H1 (cell line): ENCODE measurements at regions not wholly inside any gene's neighbourhood (a gene's known extent, or its start where the extent isn't known, plus 50 kb on each side); places are given as distances from the start of the nearest gene placed in this dataset.

Source experiments
- CTCF ChIA-PET: fragments of 300-600 bp; sonication (Branson Sonifier 250); formaldehyde crosslinking; loops from one replicate; lab custom pipeline; 2021; ENCODE audit not compliant: partially characterized antibody; lab: Charles Lee
- POLR2A ChIA-PET: fragments of 300-600 bp; sonication (Branson Sonifier 250); formaldehyde crosslinking; loops from one replicate; lab custom pipeline; 2021; ENCODE audit warnings: inconsistent platforms; ENCODE audit not compliant: partially characterized antibody; lab: Charles Lee
- DNase-seq, 2 experiments: peaks; one replicate each; pipeline versions ENCODE4 v3.0.0 to v3.0.0-alpha.2; 2010 to 2022; ENCODE audit warnings: low spot score in 2 of 2, low read depth in 1 of 2, mixed read lengths in 1 of 2
- FAIRE-seq: peaks from 2 replicates; lab custom pipeline; 2011; peaks lifted over from hg19 to GRCh38; lab: Jason Lieb, UNC
- H2AFZ ChIP-seq: 2 replicates; pipeline ENCODE4 v1.8.1; 2012; ENCODE audit warnings: low read length, inconsistent platforms
- H2AK5ac ChIP-seq: 2 replicates; pipeline ENCODE4 v1.6.1; 2013; ENCODE audit warnings: low read depth, low read length
- H2BK120ac ChIP-seq: replicated peaks from 2 replicates; pipeline ENCODE3; 2013; ENCODE audit warnings: low read depth, low read length, inconsistent platforms
- H2BK12ac ChIP-seq: 2 replicates; pipeline ENCODE4 v1.6.1; 2013; ENCODE audit warnings: low read depth, low read length
- H2BK15ac ChIP-seq: 2 replicates; pipeline ENCODE4 v1.6.1; 2013; ENCODE audit warnings: low read length
- H2BK20ac ChIP-seq: 2 replicates; pipeline ENCODE4 v1.6.1; 2013; ENCODE audit warnings: low read length
- H2BK5ac ChIP-seq: 2 replicates; pipeline ENCODE4 v1.6.1; 2013; ENCODE audit warnings: low read depth, low read length
- H3K14ac ChIP-seq: 2 replicates; pipeline ENCODE4 v1.6.1; 2013; ENCODE audit warnings: inconsistent platforms; ENCODE audit not compliant: insufficient read length
- H3K18ac ChIP-seq: 2 replicates; pipeline ENCODE4 v1.6.1; 2013; ENCODE audit warnings: low read length; ENCODE audit errors: extremely low read depth
- H3K23ac ChIP-seq: 2 replicates; pipeline ENCODE4 v1.6.1; 2013; ENCODE audit warnings: inconsistent platforms; ENCODE audit not compliant: insufficient read length
- H3K23me2 ChIP-seq: 2 replicates; pipeline ENCODE4 v1.6.1; 2013; ENCODE audit warnings: low read depth, low read length
- H3K27ac ChIP-seq: 2 replicates; pipeline ENCODE4 v1.6.1; 2011; ENCODE audit warnings: low read depth, low read length, inconsistent platforms
- H3K27me3 ChIP-seq, 4 experiments: replicated peaks in 1 of 4; 1 replicate in 1 of 4; 2 replicates in 3 of 4; pipeline versions ENCODE4 v1.6.1 to v1.8.1; 2011 to 2013; ENCODE audit warnings: low read length in 3 of 4, mild to moderate bottlenecking in 3 of 4, inconsistent platforms in 2 of 4, mixed read lengths in 2 of 4, moderate library complexity in 1 of 4; ENCODE audit not compliant: control insufficient read depth in 3 of 4, insufficient read depth in 3 of 4; ENCODE audit errors: extremely low read depth in 1 of 4
- H3K36me3 ChIP-seq, 4 experiments: 2 replicates each; pipeline versions ENCODE4 v1.6.1 to v1.8.1; 2011 to 2013; ENCODE audit warnings: mild to moderate bottlenecking in 4 of 4, low read length in 3 of 4, moderate library complexity in 2 of 4, control low read depth in 1 of 4, inconsistent platforms in 1 of 4; ENCODE audit not compliant: insufficient read depth in 4 of 4, control insufficient read depth in 2 of 4
- H3K4ac ChIP-seq: replicated peaks from 2 replicates; pipeline ENCODE3; 2013; ENCODE audit warnings: low read length, low read depth, mixed read lengths, inconsistent platforms; ENCODE audit not compliant: insufficient read length
- H3K4me1 ChIP-seq, 4 experiments: replicated peaks in 1 of 4; 1 replicate in 1 of 4; 2 replicates in 3 of 4; pipeline versions ENCODE4 v1.6.1 to v1.8.1; 2011 to 2013; ENCODE audit warnings: low read length in 3 of 4, inconsistent platforms in 2 of 4, mixed read lengths in 1 of 4; ENCODE audit not compliant: insufficient read depth in 4 of 4, control insufficient read depth in 3 of 4
- H3K4me2 ChIP-seq, 2 experiments: 2 replicates each; pipeline versions ENCODE4 v1.6.1 to v1.8.1; 2011 to 2013; ENCODE audit warnings: low read depth in 2 of 2, low read length in 2 of 2, control low read depth in 1 of 2, inconsistent platforms in 1 of 2, mild to moderate bottlenecking in 1 of 2; ENCODE audit not compliant: insufficient read depth in 1 of 2
- H3K4me3 ChIP-seq, 4 experiments: fragments of 200-600, 300-600 bp in 1 of 4; sonication (generic), shearing (Covaris generic), sonication (Bioruptor Twin) in 1 of 4; 2 replicates each; pipeline versions ENCODE4 v1.5.1 to v1.8.1; 2011 to 2016; ENCODE audit warnings: low read length in 4 of 4, low read depth in 3 of 4, control low read depth in 2 of 4, inconsistent platforms in 2 of 4, mild to moderate bottlenecking in 2 of 4, mixed read lengths in 1 of 4, moderate library complexity in 1 of 4; ENCODE audit not compliant: insufficient read depth in 2 of 4; ENCODE audit errors: extremely low read depth in 1 of 4
- H3K56ac ChIP-seq: replicated peaks from 2 replicates; pipeline ENCODE3; 2013; ENCODE audit warnings: low read depth, mild to moderate bottlenecking, mixed read lengths, low read length, inconsistent platforms; ENCODE audit not compliant: insufficient read length
- H3K79me1 ChIP-seq: 2 replicates; pipeline ENCODE4 v1.6.1; 2013; ENCODE audit warnings: low read depth, low read length, control low read depth
- H3K79me2 ChIP-seq, 2 experiments: 2 replicates each; pipeline versions ENCODE4 v1.6.1 to v1.8.1; 2012 to 2013; ENCODE audit warnings: low read length in 2 of 2, mild to moderate bottlenecking in 2 of 2, inconsistent platforms in 1 of 2; ENCODE audit not compliant: insufficient read depth in 2 of 2, control insufficient read depth in 1 of 2
- H3K9ac ChIP-seq, 4 experiments: replicated peaks in 1 of 4; 1 replicate in 1 of 4; 2 replicates in 3 of 4; pipeline versions ENCODE4 v1.6.1 to v1.8.1; 2011 to 2013; ENCODE audit warnings: low read depth in 3 of 4, low read length in 3 of 4, control low read depth in 2 of 4, mild to moderate bottlenecking in 2 of 4, moderate library complexity in 2 of 4, inconsistent platforms in 1 of 4; ENCODE audit errors: extremely low read depth in 1 of 4
- H3K9me3 ChIP-seq, 2 experiments: 2 replicates each; pipeline versions ENCODE4 v1.6.1 to v1.8.1; 2012 to 2013; ENCODE audit warnings: mild to moderate bottlenecking in 2 of 2, moderate library complexity in 2 of 2, control low read depth in 1 of 2, inconsistent platforms in 1 of 2, low read depth in 1 of 2, low read length in 1 of 2, mixed read lengths in 1 of 2; ENCODE audit not compliant: insufficient read depth in 2 of 2
- H4K20me1 ChIP-seq, 2 experiments: replicated peaks in 1 of 2; 2 replicates each; pipeline versions ENCODE3 to v1.8.1; 2011 to 2013; ENCODE audit warnings: inconsistent platforms in 2 of 2, low read length in 2 of 2, mild to moderate bottlenecking in 1 of 2; ENCODE audit not compliant: insufficient read depth in 2 of 2, control insufficient read depth in 1 of 2
- H4K5ac ChIP-seq: 2 replicates; pipeline ENCODE4 v1.6.1; 2013; ENCODE audit warnings: low read length, low read depth, mixed read lengths, inconsistent platforms; ENCODE audit not compliant: insufficient read length
- H4K8ac ChIP-seq: 2 replicates; pipeline ENCODE4 v1.8.0; 2013; ENCODE audit warnings: mild to moderate bottlenecking, moderate library complexity, low read length, inconsistent platforms; ENCODE audit not compliant: insufficient read depth; ENCODE audit errors: extremely low read depth
- H4K91ac ChIP-seq: replicated peaks from 2 replicates; pipeline ENCODE3; 2013; ENCODE audit warnings: low read length, mixed read lengths, inconsistent platforms; ENCODE audit not compliant: insufficient read length
- BRCA1 ChIP-seq: IDR thresholded peaks from 2 replicates; pipeline ENCODE4 v1.6.1; 2012; ENCODE audit warnings: low read depth, low read length, improper control_type of control experiment
- SIRT6 ChIP-seq: IDR thresholded peaks from one replicate; pipeline ENCODE4 v1.7.1; 2012; ENCODE audit warnings: low read length, inconsistent platforms
- WGBS, 2 experiments: shearing (Covaris generic) in 1 of 2; methylation state at CpG; one replicate each; pipeline versions ENCODE4 v1.1.6 to v1.1.7; 2013 to 2015; ENCODE audit warnings: low lambda C conversion rate in 2 of 2, mixed read lengths in 2 of 2, inconsistent platforms in 1 of 2, low coverage in 1 of 2, missing lambda C conversion rate in 1 of 2; ENCODE audit not compliant: insufficient replicate concordance in 2 of 2, insufficient coverage in 1 of 2, insufficient read length in 1 of 2; ENCODE audit errors: extremely low coverage in 1 of 2, missing lambda C conversion rate in 1 of 2; 5-methylcytosine and 5-hydroxymethylcytosine counted together

GRCh38 chr20:24770628-24771541 is 178.2 kb upstream of the CST7 start:
- no peak for FAIRE-seq
- CTCF ChIA-PET = interaction anchor here (1.1 to 2.1 kb wide), 2 partner anchors 10 to 18 kb away, joined by 4 to 10 read pairs; no protein-coding TSS in a partner anchor

More at GRCh38 chr20:24770628-24771541, 178.2 kb upstream of the CST7 start:
- H3K23me2 ChIP-seq = no peaks in the 10 kb centered on the region; the same call in 1 of the 2 replicates
- H3K4me1 ChIP-seq = no peaks in the 10 kb centered on the region
- H3K36me3 ChIP-seq = no peaks in the 10 kb centered on the region
- no peak for DNase-seq
- no peak overlapping the region for H2BK120ac ChIP-seq
- no peak overlapping the region for H2BK5ac ChIP-seq
- H2BK15ac ChIP-seq = no peak overlapping the region
- no peak overlapping the region for H4K8ac ChIP-seq
- POLR2A ChIA-PET = no interaction called here
- no peaks in the 10 kb centered on the region for H3K79me1 ChIP-seq
- no peaks in the 10 kb centered on the region for H3K79me2 ChIP-seq
- H3K9ac ChIP-seq = no peak overlapping the region
- no peaks in the 10 kb centered on the region for H4K20me1 ChIP-seq
- H3K9me3 ChIP-seq = no peaks in the 10 kb centered on the region
- H2AFZ ChIP-seq = no peak overlapping the region
- no peak overlapping the region for H4K5ac ChIP-seq
- TF ChIP-seq SIRT6 (no peak), BRCA1 (no peak)
- TF ChIP-seq, all 59 proteins: peak for 0
- Histone ChIP-seq H4K91ac (no peak overlapping the region), H3K23ac (no peak overlapping the region), H2BK20ac (no peak overlapping the region), H3K4me3 (no peak overlapping the region), H3K27ac (no peak overlapping the region), H3K14ac (no peak overlapping the region), H3K18ac (no peak overlapping the region), H2AK5ac (no peak overlapping the region), H3K4me2 (no peak overlapping the region), H3K4ac (no peak overlapping the region), H3K56ac (no peak overlapping the region), H3K27me3 (no peaks in the 10 kb centered on the region), H2BK12ac (no peak overlapping the region)
- 84% methylated on average over 15 of the region's 17 CpGs; no CpG with 5 or more reads in 1 of the 2 experiments for WGBS, 2 experiments
